ENCODE measurements at regions not wholly inside any gene's neighbourhood (a gene's known extent, or its start where the extent isn't known, plus 50 kb on each side); places are given as distances from the start of the nearest gene placed in this dataset.
"Not testable (repeated sequence)": the region's sequence is repeated elsewhere in the genome, so short reads cannot be mapped to it uniquely, and the experiment has no call there.

GRCh38 chr6:141977782-141978181 is 154.9 kb upstream of the GJE1 start:
- no peaks in the 10 kb centered on the region for H3K36me3 Mint-ChIP-seq (ENCODE audit: unreplicated experiment)
- no peak for TF ChIP-seq CTCF (IDR thresholded peaks at IDR 0.05; ENCODE audit: partially characterized antibody, unreplicated experiment)
- H3K9me3 Mint-ChIP-seq (ENCODE audit: unreplicated experiment) = no peaks in the 10 kb centered on the region
- no peak overlapping the region for H3K27ac Mint-ChIP-seq (ENCODE audit: unreplicated experiment)
- no peak for DNase-seq
- H3K4me3 Mint-ChIP-seq (ENCODE audit: unreplicated experiment) = no peak overlapping the region
- no peaks in the 10 kb centered on the region for H3K27me3 Mint-ChIP-seq (ENCODE audit: unreplicated experiment)
- H3K4me1 Mint-ChIP-seq (ENCODE audit: low read depth, unreplicated experiment) = no peaks in the 10 kb centered on the region

DNA sequence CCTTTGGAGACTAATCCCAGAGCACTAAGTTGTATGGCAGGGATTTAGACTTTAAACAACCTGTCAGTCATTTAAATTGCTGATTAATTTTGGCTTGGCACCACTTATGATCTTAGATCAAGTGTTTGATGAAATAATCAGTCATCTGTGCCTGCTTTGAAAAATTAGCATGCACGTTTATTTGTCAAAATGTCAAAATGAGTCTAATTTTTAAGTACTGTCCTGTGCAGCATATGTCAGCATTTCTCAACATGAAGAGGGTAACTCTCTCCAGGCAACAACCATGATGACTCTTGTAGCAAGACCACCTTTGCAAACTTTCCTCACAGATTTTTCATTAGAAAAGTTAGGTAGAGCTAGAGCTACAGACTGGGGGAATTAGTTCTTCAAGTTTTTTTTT is 155.7 kb upstream of the GJE1 start:
- Mint-ChIP-seq H3K27ac (ENCODE audit: unreplicated experiment) (no peak overlapping the region), H3K36me3 (ENCODE audit: unreplicated experiment) (no peaks in the 10 kb centered on the region), H3K9me3 (ENCODE audit: unreplicated experiment) (no peaks in the 10 kb centered on the region), H3K4me3 (ENCODE audit: unreplicated experiment) (no peak overlapping the region), H3K27me3 (ENCODE audit: unreplicated experiment) (no peaks in the 10 kb centered on the region), H3K4me1 (ENCODE audit: low read depth, unreplicated experiment) (no peaks in the 10 kb centered on the region)
- no peak for TF ChIP-seq CTCF (IDR thresholded peaks at IDR 0.05; ENCODE audit: partially characterized antibody, unreplicated experiment)
- no peak for DNase-seq

DNA sequence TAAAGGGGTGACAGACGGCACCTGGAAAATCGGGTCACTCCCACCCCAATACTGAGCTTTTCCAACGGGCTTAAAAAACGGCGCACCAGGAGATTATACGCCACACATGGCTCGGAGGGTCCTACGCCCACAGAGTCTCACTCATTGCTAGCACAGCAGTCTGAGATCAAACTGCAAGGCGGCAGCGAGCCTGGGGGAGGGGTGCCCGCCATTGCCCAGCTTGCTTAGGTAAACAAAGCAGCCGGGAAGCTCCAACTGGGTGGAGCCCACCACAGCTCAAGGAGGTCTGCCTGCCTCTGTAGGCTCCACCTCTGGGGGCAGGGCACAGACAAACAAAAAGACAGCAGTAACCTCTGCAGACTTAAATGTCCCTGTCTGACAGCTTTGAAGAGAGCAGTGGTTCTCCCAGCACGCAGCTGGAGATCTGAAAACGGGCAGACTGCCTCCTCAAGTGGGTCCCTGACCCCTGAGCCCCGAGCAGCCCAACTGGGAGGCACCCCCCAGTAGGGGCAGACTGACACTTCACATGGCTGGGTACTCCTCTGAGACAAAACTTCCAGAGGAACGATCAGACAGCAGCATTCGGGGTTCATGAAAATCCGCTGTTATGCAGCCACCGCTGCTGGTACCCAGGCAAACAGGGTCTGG is 162.8 kb upstream of the GJE1 start:
- not testable (repeated sequence) for H3K36me3 Mint-ChIP-seq (ENCODE audit: unreplicated experiment); H3K4me3 Mint-ChIP-seq (ENCODE audit: unreplicated experiment); DNase-seq; H3K9me3 Mint-ChIP-seq (ENCODE audit: unreplicated experiment); H3K4me1 Mint-ChIP-seq (ENCODE audit: low read depth, unreplicated experiment); H3K27me3 Mint-ChIP-seq (ENCODE audit: unreplicated experiment); H3K27ac Mint-ChIP-seq (ENCODE audit: unreplicated experiment)

DNA sequence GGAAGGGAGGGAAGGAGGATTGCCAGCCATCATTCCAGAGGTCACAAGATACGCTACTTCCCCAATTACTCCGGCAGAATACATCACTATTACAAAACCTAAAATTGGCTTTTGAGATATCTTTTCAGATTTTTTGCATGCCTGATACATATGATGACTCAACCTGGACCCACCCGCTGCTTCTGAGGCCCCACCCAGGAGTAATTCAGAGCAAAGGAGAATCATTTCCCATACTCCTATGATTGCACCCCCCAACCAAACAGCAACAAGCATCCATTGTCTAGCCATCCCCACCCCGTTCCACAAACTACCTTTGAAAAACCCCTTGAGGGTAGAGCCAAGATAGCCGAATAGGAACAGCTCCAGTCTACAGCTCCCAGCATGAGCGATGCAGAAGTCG is 163.5 kb upstream of the GJE1 start:
- Mint-ChIP-seq H3K27me3 (ENCODE audit: unreplicated experiment) (no peaks in the 10 kb centered on the region), H3K4me1 (ENCODE audit: low read depth, unreplicated experiment) (no peaks in the 10 kb centered on the region), H3K4me3 (ENCODE audit: unreplicated experiment) (no peak overlapping the region), H3K27ac (ENCODE audit: unreplicated experiment) (no peak overlapping the region), H3K36me3 (ENCODE audit: unreplicated experiment) (no peaks in the 10 kb centered on the region), H3K9me3 (ENCODE audit: unreplicated experiment) (peaks cover 2% of the 10 kb centered on the region)
- no peak for TF ChIP-seq CTCF (IDR thresholded peaks at IDR 0.05; ENCODE audit: partially characterized antibody, unreplicated experiment)
- no peak for DNase-seq

DNA sequence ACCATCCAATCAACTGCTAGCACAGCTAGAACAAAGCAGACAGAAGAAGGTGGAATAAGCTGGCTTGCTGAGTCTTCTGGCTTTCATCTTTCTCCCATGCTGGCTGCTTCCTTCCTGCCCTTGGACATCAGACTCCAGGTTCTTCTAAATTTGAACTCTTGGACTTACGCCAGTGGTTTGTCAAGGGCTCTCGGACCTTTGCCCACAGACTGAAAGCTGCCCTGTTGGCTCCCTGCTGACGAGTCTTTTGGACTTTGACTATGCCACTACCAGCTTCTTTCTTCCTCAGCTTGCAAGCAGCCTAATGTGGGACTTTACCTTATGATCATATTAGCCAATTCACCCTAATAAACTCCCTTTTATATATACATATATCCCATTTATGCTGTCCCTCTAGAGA is 164.1 kb upstream of the GJE1 start:
- no peak overlapping the region for H3K4me3 Mint-ChIP-seq (ENCODE audit: unreplicated experiment)
- no peak for TF ChIP-seq CTCF (IDR thresholded peaks at IDR 0.05; ENCODE audit: partially characterized antibody, unreplicated experiment)

More for the DNA sequence above, 164.1 kb upstream of the GJE1 start:
- no peaks in the 10 kb centered on the region for H3K36me3 Mint-ChIP-seq (ENCODE audit: unreplicated experiment)
- no peaks in the 10 kb centered on the region for H3K27me3 Mint-ChIP-seq (ENCODE audit: unreplicated experiment)
- DNase-seq = no peak
- no peaks in the 10 kb centered on the region for H3K4me1 Mint-ChIP-seq (ENCODE audit: low read depth, unreplicated experiment)
- H3K9me3 Mint-ChIP-seq (ENCODE audit: unreplicated experiment) = peaks cover 2% of the 10 kb centered on the region
- H3K27ac Mint-ChIP-seq (ENCODE audit: unreplicated experiment) = no peak overlapping the region

Measured in glutamatergic neuron (in vitro differentiated cells).